RWPE2 (cell line): ENCODE measurements at regions not wholly inside any gene's neighbourhood (a gene's known extent, or its start where the extent isn't known, plus 50 kb on each side); places are given as distances from the start of the nearest gene placed in this dataset.
"Not testable (repeated sequence)": the region's sequence is repeated elsewhere in the genome, so short reads cannot be mapped to it uniquely, and the experiment has no call there.

Experiments used
- ATAC-seq: fragments of 200-7000 bp; cut with Tn5 transposase; 3 replicates; pipeline ENCODE4 v1.9.1; 2021; ENCODE audit warnings: low read depth
- DNase-seq: peaks from one replicate; pipeline ENCODE4 v3.0.0-alpha.2; 2020; ENCODE audit warnings: low spot score
- H3K27ac ChIP-seq: fragments of 450-650 bp; 2 replicates; pipeline ENCODE4 v1.5.1; 2017; ENCODE audit warnings: mild to moderate bottlenecking; ENCODE audit not compliant: poor library complexity, severe bottlenecking
- H3K27me3 ChIP-seq: fragments of 250-450 bp; sonication (Bioruptor Pico); 2 replicates; pipeline ENCODE4 v1.5.1; 2021; ENCODE audit warnings: mild to moderate bottlenecking, moderate library complexity; ENCODE audit not compliant: insufficient read depth, poor library complexity, severe bottlenecking
- H3K36me3 ChIP-seq: fragments of 250-450 bp; sonication (Bioruptor Pico); 2 replicates; pipeline ENCODE4 v1.5.1; 2020; ENCODE audit warnings: low read depth, mild to moderate bottlenecking, moderate library complexity
- H3K4me1 ChIP-seq: fragments of 250-450 bp; sonication (Bioruptor Pico); 2 replicates; pipeline ENCODE4 v1.5.1; 2021; ENCODE audit warnings: mild to moderate bottlenecking, moderate library complexity; ENCODE audit not compliant: insufficient read depth, poor library complexity, severe bottlenecking
- H3K4me3 ChIP-seq: fragments of 250-450 bp; sonication (Bioruptor Pico); 2 replicates; pipeline ENCODE4 v1.5.1; 2021; ENCODE audit warnings: mild to moderate bottlenecking, moderate library complexity; ENCODE audit not compliant: severe bottlenecking
- H3K9me3 ChIP-seq: fragments of 250-450 bp; sonication (Bioruptor Pico); 2 replicates; pipeline ENCODE4 v1.5.1; 2021; ENCODE audit warnings: mild to moderate bottlenecking, moderate library complexity; ENCODE audit not compliant: severe bottlenecking
- TF ChIP-seq, protein P1 (sequence below): fragments of 450-650 bp; IDR thresholded peaks from one replicate; pipeline ENCODE4 v1.5.1; 2017; ENCODE audit warnings: mild to moderate bottlenecking, moderate library complexity; ENCODE audit not compliant: poor library complexity, severe bottlenecking

DNA sequence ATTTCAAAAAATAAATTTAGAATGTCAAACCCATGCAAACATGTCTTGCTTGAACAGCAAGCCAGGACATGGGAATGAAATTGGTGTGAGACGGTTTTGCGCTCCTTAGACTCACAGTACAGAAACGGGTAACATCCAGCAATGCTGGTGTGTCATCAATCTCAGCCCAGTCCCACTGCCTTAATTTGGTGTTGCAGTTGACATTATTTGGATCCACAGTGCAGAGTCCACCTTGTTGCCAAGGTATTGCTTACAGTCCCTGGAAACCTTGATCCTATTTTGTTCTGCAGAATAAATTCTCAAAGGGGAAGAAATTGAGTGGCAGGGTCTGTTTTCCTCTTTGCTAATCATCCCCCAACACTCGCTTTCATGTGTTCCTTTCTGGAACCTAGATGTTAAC lies 311.6 kb upstream of the MON1B start:
- DNase-seq (no peak), ATAC-seq (no peak)
- Histone ChIP-seq H3K27me3 (no peaks in the 10 kb centered on the region), H3K9me3 (no peaks in the 10 kb centered on the region), H3K4me1 (no peaks in the 10 kb centered on the region), H3K36me3 (no peaks in the 10 kb centered on the region), H3K27ac (no peak overlapping the region), H3K4me3 (no peak overlapping the region)
- TF ChIP-seq, protein P1, sequence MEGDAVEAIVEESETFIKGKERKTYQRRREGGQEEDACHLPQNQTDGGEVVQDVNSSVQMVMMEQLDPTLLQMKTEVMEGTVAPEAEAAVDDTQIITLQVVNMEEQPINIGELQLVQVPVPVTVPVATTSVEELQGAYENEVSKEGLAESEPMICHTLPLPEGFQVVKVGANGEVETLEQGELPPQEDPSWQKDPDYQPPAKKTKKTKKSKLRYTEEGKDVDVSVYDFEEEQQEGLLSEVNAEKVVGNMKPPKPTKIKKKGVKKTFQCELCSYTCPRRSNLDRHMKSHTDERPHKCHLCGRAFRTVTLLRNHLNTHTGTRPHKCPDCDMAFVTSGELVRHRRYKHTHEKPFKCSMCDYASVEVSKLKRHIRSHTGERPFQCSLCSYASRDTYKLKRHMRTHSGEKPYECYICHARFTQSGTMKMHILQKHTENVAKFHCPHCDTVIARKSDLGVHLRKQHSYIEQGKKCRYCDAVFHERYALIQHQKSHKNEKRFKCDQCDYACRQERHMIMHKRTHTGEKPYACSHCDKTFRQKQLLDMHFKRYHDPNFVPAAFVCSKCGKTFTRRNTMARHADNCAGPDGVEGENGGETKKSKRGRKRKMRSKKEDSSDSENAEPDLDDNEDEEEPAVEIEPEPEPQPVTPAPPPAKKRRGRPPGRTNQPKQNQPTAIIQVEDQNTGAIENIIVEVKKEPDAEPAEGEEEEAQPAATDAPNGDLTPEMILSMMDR, result no peak

DNA sequence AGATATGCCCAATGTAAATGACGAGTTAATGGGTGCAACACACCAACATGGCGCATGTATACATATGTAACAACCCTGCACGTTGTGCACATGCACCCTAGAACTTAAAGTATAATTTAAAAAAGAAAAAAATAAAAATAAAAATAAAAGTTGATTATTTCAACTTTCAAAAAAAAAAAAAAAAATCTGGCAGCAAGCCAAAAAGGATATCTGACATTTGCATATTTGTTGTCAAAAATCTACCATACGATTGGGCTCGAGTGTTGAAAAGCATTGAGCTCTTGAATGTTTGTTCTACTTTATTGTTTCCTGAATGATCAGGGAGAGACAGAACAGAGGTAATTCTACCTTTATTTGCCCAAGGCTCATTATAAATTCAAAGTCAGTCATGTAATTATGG lies 310.5 kb upstream of the MON1B start:
- H3K9me3 ChIP-seq, DNase-seq, H3K27me3 ChIP-seq, H3K4me3 ChIP-seq, H3K36me3 ChIP-seq, H3K27ac ChIP-seq, ATAC-seq, H3K4me1 ChIP-seq: not testable (repeated sequence)

DNA sequence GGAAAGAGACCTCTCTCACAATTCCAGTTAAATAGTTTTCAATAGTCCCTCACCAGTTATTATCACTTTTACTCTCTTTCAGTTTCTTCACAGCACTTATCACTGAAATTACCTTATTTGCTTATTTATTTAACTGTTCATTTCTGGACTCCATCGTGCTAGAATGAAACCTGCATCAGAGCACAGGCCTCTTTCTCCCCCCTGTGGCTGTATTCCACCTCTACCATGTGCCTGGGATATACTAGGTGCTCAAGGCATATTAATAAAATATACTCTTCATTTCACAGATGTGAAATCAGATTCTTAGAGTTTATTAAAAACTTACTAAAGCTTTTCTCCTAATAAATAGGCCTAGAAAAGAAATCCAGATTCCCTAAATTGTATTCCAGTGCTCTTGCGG lies 308.9 kb upstream of the MON1B start:
- ATAC-seq (peak; percentile 81; the same call in 2 of the 3 replicates), DNase-seq (no peak)
- no peaks in the 10 kb centered on the region for H3K4me1 ChIP-seq
- H3K36me3 ChIP-seq, result no peaks in the 10 kb centered on the region
- H3K27ac ChIP-seq, result no peak overlapping the region
- no peaks in the 10 kb centered on the region for H3K9me3 ChIP-seq
- TF ChIP-seq, protein P1, result peak; percentile 60
- no peaks in the 10 kb centered on the region for H3K27me3 ChIP-seq
- no peak overlapping the region for H3K4me3 ChIP-seq

DNA sequence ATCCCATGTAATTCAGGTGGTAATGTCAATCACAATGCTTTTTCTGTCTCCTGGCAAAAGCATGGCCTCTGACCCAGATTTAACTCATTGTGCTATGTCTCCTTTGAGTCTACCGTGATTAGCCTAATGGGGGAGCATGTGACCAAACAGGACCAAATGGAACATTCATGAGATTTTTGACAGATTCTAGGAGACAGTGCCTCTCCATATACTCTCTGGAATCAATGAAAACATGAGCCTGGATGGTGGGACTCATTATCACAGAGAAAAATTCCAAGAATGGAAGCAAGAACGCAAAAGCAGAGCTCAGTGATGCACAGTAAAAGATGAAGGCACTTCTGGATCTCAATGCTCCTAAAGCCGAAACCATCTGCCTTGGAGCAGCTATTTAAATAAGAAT lies 307.9 kb upstream of the MON1B start:
- Histone ChIP-seq H3K4me3 (no peak overlapping the region), H3K36me3 (no peaks in the 10 kb centered on the region), H3K27ac (no peak overlapping the region), H3K4me1 (no peaks in the 10 kb centered on the region), H3K9me3 (no peaks in the 10 kb centered on the region), H3K27me3 (no peaks in the 10 kb centered on the region)
- DNase-seq, result no peak
- TF ChIP-seq, protein P1, result no peak
- ATAC-seq, result no peak

DNA sequence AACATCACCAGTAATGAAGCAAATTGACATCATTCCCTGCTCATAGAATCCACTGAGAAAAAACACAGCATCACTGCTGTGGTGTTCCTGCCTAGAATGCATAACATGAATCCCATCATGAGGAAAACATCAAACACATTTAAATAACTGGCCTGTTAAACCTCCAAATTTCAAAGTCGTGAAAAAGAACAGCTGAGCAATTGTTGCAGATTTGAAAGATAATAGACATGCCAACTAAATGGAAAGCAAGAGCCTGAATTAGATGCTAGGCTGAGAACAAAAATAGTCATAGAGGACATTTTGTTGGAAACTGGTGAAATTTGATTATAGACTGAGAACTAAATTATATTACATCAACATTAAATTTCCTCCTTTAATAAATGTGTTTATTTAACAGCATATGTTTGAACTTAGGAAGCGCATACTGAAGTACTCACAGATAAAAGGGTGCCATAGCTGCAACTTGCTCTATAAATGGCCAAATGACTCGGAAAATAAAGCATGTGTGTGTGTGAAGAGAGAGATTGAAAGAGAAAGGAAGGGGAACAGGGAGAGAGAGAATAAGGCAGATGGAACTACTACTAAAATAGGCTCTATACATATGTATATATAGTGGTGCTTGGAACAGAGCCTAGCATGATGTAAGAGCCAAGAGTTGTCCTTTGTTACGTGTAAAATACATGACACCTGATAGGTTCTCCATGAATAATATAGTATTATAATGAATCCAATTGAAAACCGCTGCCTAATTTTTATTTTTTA lies 305.0 kb upstream of the MON1B start:
- ATAC-seq, result no peak
- no peaks in the 10 kb centered on the region for H3K36me3 ChIP-seq
- no peaks in the 10 kb centered on the region for H3K27me3 ChIP-seq
- no peak overlapping the region for H3K4me3 ChIP-seq
- TF ChIP-seq, protein P1, result no peak
- DNase-seq, result no peak
- H3K27ac ChIP-seq, result no peak overlapping the region
- H3K4me1 ChIP-seq, result no peaks in the 10 kb centered on the region
- no peaks in the 10 kb centered on the region for H3K9me3 ChIP-seq
